ENCODE measurements at regions not wholly inside any gene's neighbourhood (a gene's known extent, or its start where the extent isn't known, plus 50 kb on each side); places are given as distances from the start of the nearest gene placed in this dataset.

GRCh38 chr1:4584449-4584848, 70.0 kb upstream of the AJAP1 start:
- no peak for TF ChIP-seq CTCF (IDR thresholded peaks at IDR 0.05)
- TF ChIP-seq POLR2A (IDR thresholded peaks at IDR 0.05): no peak
